KMS-11 (cell line): ENCODE measurements at regions not wholly inside any gene's neighbourhood (a gene's known extent, or its start where the extent isn't known, plus 50 kb on each side); places are given as distances from the start of the nearest gene placed in this dataset.

ENCODE experiments used
- H2AFZ ChIP-seq: fragments of 200-600 bp; sonication (generic); 2 replicates; pipeline ENCODE4 v1.6.1; 2016; ENCODE audit warnings: antibody characterized with exemption, mixed run types, low read depth
- H3K27ac ChIP-seq: fragments of 200-600 bp; sonication (generic); 2 replicates; pipeline ENCODE4 v1.6.1; 2016; ENCODE audit warnings: mild to moderate bottlenecking, mixed run types
- H3K27me3 ChIP-seq: fragments of 200-600 bp; sonication (generic); 2 replicates; pipeline ENCODE4 v1.6.1; 2017; ENCODE audit warnings: mild to moderate bottlenecking, low read depth, mixed run types, moderate library complexity; ENCODE audit not compliant: insufficient read depth
- H3K36me3 ChIP-seq: fragments of 200-600 bp; sonication (generic); 2 replicates; pipeline ENCODE4 v1.6.1; 2017; ENCODE audit warnings: mild to moderate bottlenecking, mixed run types; ENCODE audit not compliant: insufficient read depth
- H3K4me1 ChIP-seq: fragments of 200-600 bp; sonication (generic); 2 replicates; pipeline ENCODE4 v1.6.1; 2016; ENCODE audit warnings: mild to moderate bottlenecking, low read depth, mixed run types; ENCODE audit not compliant: poor library complexity, severe bottlenecking
- H3K4me2 ChIP-seq: fragments of 200-600 bp; sonication (generic); 2 replicates; pipeline ENCODE4 v1.7.0; 2016; ENCODE audit warnings: mild to moderate bottlenecking, mixed run types
- H3K4me3 ChIP-seq: fragments of 200-600 bp; sonication (generic); IDR thresholded peaks from 2 replicates; pipeline ENCODE4 v1.6.1; 2017; ENCODE audit warnings: low read depth, low read length, mixed read lengths; ENCODE audit not compliant: insufficient read depth
- H3K79me2 ChIP-seq: fragments of 200-600 bp; sonication (generic); 2 replicates; pipeline ENCODE4 v1.6.1; 2016; ENCODE audit warnings: low read depth, mixed run types; ENCODE audit not compliant: insufficient read depth
- H3K9ac ChIP-seq: fragments of 200-600 bp; sonication (generic); 2 replicates; pipeline ENCODE4 v1.6.1; 2016; ENCODE audit warnings: mild to moderate bottlenecking, mixed run types
- H4K20me1 ChIP-seq: fragments of 200-600 bp; sonication (generic); 2 replicates; pipeline ENCODE4 v1.6.1; 2016; ENCODE audit warnings: mild to moderate bottlenecking, mixed run types; ENCODE audit not compliant: insufficient read depth
- TF ChIP-seq, protein P1 (sequence below): fragments of 200-600 bp; sonication (generic); conservative IDR thresholded peaks from 2 replicates; pipeline ENCODE4 v1.6.1; 2017; ENCODE audit warnings: low read depth, mild to moderate bottlenecking, antibody characterized with exemption, low read length, moderate library complexity, mixed read lengths

- Histone ChIP-seq H4K20me1 (no peaks in the 10 kb centered on the region), H3K4me3 (no peak overlapping the region), H3K4me2 (no peak overlapping the region), H3K4me1 (no peaks in the 10 kb centered on the region), H3K27ac (no peak overlapping the region), H3K9ac (no peak overlapping the region), H3K79me2 (no peaks in the 10 kb centered on the region), H2AFZ (no peak overlapping the region), H3K27me3 (no peaks in the 10 kb centered on the region), H3K36me3 (no peaks in the 10 kb centered on the region)
- TF ChIP-seq, protein P1, sequence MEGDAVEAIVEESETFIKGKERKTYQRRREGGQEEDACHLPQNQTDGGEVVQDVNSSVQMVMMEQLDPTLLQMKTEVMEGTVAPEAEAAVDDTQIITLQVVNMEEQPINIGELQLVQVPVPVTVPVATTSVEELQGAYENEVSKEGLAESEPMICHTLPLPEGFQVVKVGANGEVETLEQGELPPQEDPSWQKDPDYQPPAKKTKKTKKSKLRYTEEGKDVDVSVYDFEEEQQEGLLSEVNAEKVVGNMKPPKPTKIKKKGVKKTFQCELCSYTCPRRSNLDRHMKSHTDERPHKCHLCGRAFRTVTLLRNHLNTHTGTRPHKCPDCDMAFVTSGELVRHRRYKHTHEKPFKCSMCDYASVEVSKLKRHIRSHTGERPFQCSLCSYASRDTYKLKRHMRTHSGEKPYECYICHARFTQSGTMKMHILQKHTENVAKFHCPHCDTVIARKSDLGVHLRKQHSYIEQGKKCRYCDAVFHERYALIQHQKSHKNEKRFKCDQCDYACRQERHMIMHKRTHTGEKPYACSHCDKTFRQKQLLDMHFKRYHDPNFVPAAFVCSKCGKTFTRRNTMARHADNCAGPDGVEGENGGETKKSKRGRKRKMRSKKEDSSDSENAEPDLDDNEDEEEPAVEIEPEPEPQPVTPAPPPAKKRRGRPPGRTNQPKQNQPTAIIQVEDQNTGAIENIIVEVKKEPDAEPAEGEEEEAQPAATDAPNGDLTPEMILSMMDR = no peak
Measured at GRCh38 chr10:113230011-113230610, 280.1 kb downstream of the TCF7L2 start.

DNA sequence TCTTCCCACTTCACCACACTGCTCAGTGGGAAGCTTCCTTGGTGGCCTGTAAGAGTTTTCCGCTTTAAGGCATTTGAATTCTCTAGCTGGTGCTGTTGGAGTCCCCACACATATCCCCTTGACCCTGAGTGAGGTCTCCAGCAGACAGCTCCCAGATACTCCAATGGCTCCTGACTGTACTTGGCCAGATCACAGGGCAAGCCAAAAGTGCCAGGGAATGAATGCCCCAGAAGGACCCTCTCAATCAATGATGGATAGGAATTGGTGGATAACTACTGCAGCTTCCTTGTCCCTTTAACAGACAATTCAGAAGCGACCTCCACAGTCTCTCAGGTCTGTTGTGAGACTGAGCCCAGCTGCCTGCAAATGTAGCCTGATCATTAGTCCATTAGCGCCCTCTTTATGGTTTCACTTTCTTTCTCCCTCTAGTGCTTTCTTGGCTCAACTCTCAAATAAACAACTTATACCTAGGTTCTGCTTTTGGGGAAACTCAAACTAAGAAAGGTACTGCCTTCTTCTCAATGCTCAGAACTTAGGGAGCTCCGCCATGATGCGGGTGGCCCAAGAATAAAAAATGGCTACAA lies 283.0 kb downstream of the TCF7L2 start:
- no peaks in the 10 kb centered on the region for H3K36me3 ChIP-seq
- no peak overlapping the region for H3K4me2 ChIP-seq
- no peak overlapping the region for H3K27ac ChIP-seq
- H3K4me3 ChIP-seq = no peak overlapping the region
- no peaks in the 10 kb centered on the region for H4K20me1 ChIP-seq
- TF ChIP-seq, protein P1 = no peak
- H2AFZ ChIP-seq = no peak overlapping the region
- H3K27me3 ChIP-seq = no peaks in the 10 kb centered on the region
- no peaks in the 10 kb centered on the region for H3K4me1 ChIP-seq
- H3K79me2 ChIP-seq = no peaks in the 10 kb centered on the region
- H3K9ac ChIP-seq = no peak overlapping the region

- no peaks in the 10 kb centered on the region for H4K20me1 ChIP-seq
- H3K27me3 ChIP-seq = no peaks in the 10 kb centered on the region
- no peak overlapping the region for H2AFZ ChIP-seq
- H3K4me3 ChIP-seq = no peak overlapping the region
- H3K9ac ChIP-seq = no peak overlapping the region
- H3K79me2 ChIP-seq = no peaks in the 10 kb centered on the region
- no peak overlapping the region for H3K27ac ChIP-seq
- no peaks in the 10 kb centered on the region for H3K4me1 ChIP-seq
- no peaks in the 10 kb centered on the region for H3K36me3 ChIP-seq
- no peak overlapping the region for H3K4me2 ChIP-seq
- TF ChIP-seq, protein P1 = no peak
Measured at GRCh38 chr10:113234481-113234880, 284.4 kb downstream of the TCF7L2 start.

DNA sequence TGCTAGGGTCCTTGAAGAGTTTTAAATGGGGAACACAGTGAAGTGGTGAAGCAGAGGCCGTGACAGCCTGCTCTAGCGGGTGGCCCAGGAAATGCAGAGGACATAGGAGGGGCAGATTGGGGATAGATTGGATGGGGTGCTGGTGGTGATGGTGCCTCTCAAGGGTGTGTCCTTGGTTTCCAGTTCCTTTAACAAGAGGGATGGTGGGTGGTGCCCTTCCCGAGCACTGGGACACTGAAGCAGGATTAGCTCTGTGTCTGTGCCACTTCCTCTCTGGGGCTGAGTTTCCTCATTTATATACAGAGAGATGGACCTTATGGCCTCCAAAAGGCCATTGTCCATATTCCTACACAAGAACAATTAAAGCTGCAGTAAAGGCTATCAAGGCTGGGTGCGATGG lies 285.5 kb downstream of the TCF7L2 start:
- Histone ChIP-seq H3K4me2 (no peak overlapping the region), H3K4me1 (no peaks in the 10 kb centered on the region), H2AFZ (no peak overlapping the region), H3K36me3 (no peaks in the 10 kb centered on the region), H3K27ac (no peak overlapping the region), H4K20me1 (no peaks in the 10 kb centered on the region), H3K27me3 (no peaks in the 10 kb centered on the region), H3K79me2 (no peaks in the 10 kb centered on the region), H3K4me3 (no peak overlapping the region), H3K9ac (no peak overlapping the region)
- TF ChIP-seq, protein P1 = no peak
